Neural cell (in vitro differentiated cells): ENCODE measurements at regions not wholly inside any gene's neighbourhood (a gene's known extent, or its start where the extent isn't known, plus 50 kb on each side); places are given as distances from the start of the nearest gene placed in this dataset.

Experiments used
- H2AFZ ChIP-seq: fragments of 200-600, 300-800 bp; sonication (generic), shearing (Covaris generic); 2 replicates; pipeline ENCODE4 v1.6.0; 2014; ENCODE audit warnings: low read depth, mild to moderate bottlenecking, antibody characterized with exemption, low read length, moderate library complexity
- H3F3A ChIP-seq: fragments of 200-600 bp; shearing (Covaris generic); 2 replicates; pipeline ENCODE4 v1.6.1; 2016; ENCODE audit warnings: mild to moderate bottlenecking, moderate library complexity, mixed read lengths, antibody characterized with exemption, low read length; ENCODE audit not compliant: insufficient read depth, poor library complexity, severe bottlenecking
- H3K27ac ChIP-seq: fragments of 200-600, 300-800 bp; sonication (generic), shearing (Covaris generic); 2 replicates; pipeline ENCODE4 v1.5.1; 2014; ENCODE audit warnings: mild to moderate bottlenecking, low read length, moderate library complexity
- H3K27me3 ChIP-seq: fragments of 300-800, 200-600 bp; sonication (generic), shearing (Covaris generic); 2 replicates; pipeline ENCODE4 v1.6.0; 2014; ENCODE audit warnings: mild to moderate bottlenecking, low read depth, low read length, moderate library complexity; ENCODE audit not compliant: insufficient read depth
- H3K36me3 ChIP-seq: fragments of 300-800, 200-600 bp; sonication (generic), shearing (Covaris generic); 2 replicates; pipeline ENCODE4 v1.5.1; 2014; ENCODE audit warnings: mild to moderate bottlenecking, antibody characterized with exemption, low read length, moderate library complexity; ENCODE audit not compliant: insufficient read depth
- H3K4me2 ChIP-seq: fragments of 300-800, 200-600 bp; sonication (generic), shearing (Covaris generic); 2 replicates; pipeline ENCODE4 v1.6.0; 2014; ENCODE audit warnings: mild to moderate bottlenecking, low read length
- H3K4me3 ChIP-seq: fragments of 300-800, 200-600 bp; sonication (generic), shearing (Covaris generic); 2 replicates; pipeline ENCODE4 v1.5.1; 2014; ENCODE audit warnings: mild to moderate bottlenecking, low read length, moderate library complexity
- H3K79me2 ChIP-seq: fragments of 200-600 bp; shearing (Covaris generic); replicated peaks from 2 replicates; pipeline ENCODE4 v1.6.0; 2014; ENCODE audit warnings: mild to moderate bottlenecking, low read length, moderate library complexity; ENCODE audit not compliant: insufficient read depth
- H3K9ac ChIP-seq: fragments of 300-800, 200-600 bp; sonication (generic), shearing (Covaris generic); 2 replicates; pipeline ENCODE4 v1.6.1; 2016; ENCODE audit warnings: mild to moderate bottlenecking, low read length, mixed read lengths
- H3K9me2 ChIP-seq: fragments of 200-600 bp; shearing (Covaris generic); 2 replicates; pipeline ENCODE4 v1.6.1; 2016; ENCODE audit warnings: mild to moderate bottlenecking, low read length, mixed read lengths; ENCODE audit not compliant: insufficient read depth
- H3K9me3 ChIP-seq: fragments of 200-600, 300-800 bp; sonication (generic), shearing (Covaris generic); 2 replicates; pipeline ENCODE4 v1.6.1; 2016; ENCODE audit warnings: mild to moderate bottlenecking, mixed run types, low read length, moderate library complexity, mixed read lengths
- H4K20me1 ChIP-seq: fragments of 200-600 bp; shearing (Covaris generic); 2 replicates; pipeline ENCODE4 v1.6.1; 2016; ENCODE audit warnings: mild to moderate bottlenecking, mixed run types; ENCODE audit not compliant: insufficient read depth
- CTCF ChIP-seq: fragments of 450-650 bp; IDR thresholded peaks from 2 replicates; pipeline ENCODE4 v1.5.1; 2014; ENCODE audit warnings: antibody characterized with exemption, mild to moderate bottlenecking, moderate library complexity; ENCODE audit not compliant: poor library complexity, severe bottlenecking
- EP300 ChIP-seq: fragments of 450-650 bp; conservative IDR thresholded peaks from 2 replicates; pipeline ENCODE4 v1.6.1; 2014; ENCODE audit warnings: antibody characterized with exemption, mild to moderate bottlenecking, moderate library complexity; ENCODE audit not compliant: poor library complexity, severe bottlenecking
- EZH2 ChIP-seq: fragments of 200-600, 300-800 bp; shearing (Covaris generic), sonication (generic); IDR thresholded peaks from 2 replicates; pipeline ENCODE4 v1.6.1; 2014; ENCODE audit warnings: antibody characterized with exemption, low read length, borderline replicate concordance, mild to moderate bottlenecking; ENCODE audit not compliant: insufficient read depth, poor library complexity, severe bottlenecking
- MXI1 ChIP-seq: fragments of 450-650 bp; conservative IDR thresholded peaks from 2 replicates; pipeline ENCODE4 v1.6.1; 2014; ENCODE audit warnings: antibody characterized with exemption, mild to moderate bottlenecking; ENCODE audit not compliant: poor library complexity, severe bottlenecking
- POLR2AphosphoS5 ChIP-seq: IDR thresholded peaks from 2 replicates; pipeline ENCODE4 v1.6.1; 2012
- RAD21 ChIP-seq: fragments of 450-650 bp; conservative IDR thresholded peaks from 2 replicates; pipeline ENCODE4 v1.6.1; 2014; ENCODE audit warnings: antibody characterized with exemption, mild to moderate bottlenecking, moderate library complexity
- REST ChIP-seq: IDR thresholded peaks from 2 replicates; pipeline ENCODE4 v1.6.1; 2012; ENCODE audit warnings: borderline replicate concordance
- SMC3 ChIP-seq: fragments of 450-650 bp; conservative IDR thresholded peaks from 2 replicates; pipeline ENCODE4 v1.6.1; 2014; ENCODE audit warnings: antibody characterized with exemption, mild to moderate bottlenecking, moderate library complexity; ENCODE audit not compliant: poor library complexity
- TAF1 ChIP-seq: IDR thresholded peaks from 2 replicates; pipeline ENCODE4 v1.6.1; 2012; ENCODE audit warnings: low read depth

DNA sequence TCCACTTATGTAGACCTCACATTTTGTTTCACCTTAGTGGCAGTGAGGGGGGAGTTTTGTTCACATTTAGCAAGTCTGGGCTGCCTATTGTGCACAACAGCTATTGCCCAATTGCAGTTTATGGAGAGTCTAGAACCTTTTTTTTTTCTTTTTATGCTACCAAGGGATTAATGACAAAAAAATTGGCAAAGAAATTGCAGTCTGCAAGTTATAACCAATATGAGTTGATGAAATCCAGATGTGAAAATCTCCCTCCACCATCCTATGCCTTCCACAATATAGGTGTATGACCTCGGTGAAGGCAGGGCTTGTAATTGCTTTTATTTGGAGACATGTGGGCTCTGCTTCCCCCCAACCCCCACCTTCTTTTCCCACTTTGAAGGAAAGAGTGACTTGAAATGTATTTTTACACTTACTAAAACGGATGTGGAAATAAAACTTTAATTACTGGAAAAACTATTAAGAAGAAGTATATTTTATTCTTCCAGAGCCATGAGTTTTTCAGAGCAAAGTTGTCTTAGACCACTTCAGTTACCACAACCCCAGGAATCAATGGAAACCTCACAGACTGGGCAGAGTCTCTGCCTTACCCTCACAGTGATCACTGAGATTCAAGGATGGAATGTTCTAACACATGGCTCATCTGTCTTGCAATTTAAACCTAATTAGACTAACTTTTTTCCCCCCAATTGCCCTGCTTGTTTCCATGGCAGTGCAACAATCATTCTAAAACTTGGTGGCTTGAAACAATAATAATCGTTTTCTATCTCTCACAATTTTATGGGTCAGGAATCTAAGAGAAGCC, 120.8 kb upstream of the SLC5A12 start:
- Histone ChIP-seq H3K4me2 (no peak overlapping the region), H3K79me2 (no peaks in the 10 kb centered on the region), H3K27ac (no peak overlapping the region), H4K20me1 (no peaks in the 10 kb centered on the region), H3K36me3 (no peaks in the 10 kb centered on the region), H3K9ac (no peak overlapping the region), H3K9me3 (no peaks in the 10 kb centered on the region), H2AFZ (no peak overlapping the region), H3K4me3 (no peak overlapping the region), H3K27me3 (no peaks in the 10 kb centered on the region), H3K9me2 (no peaks in the 10 kb centered on the region), H3F3A (no peaks in the 10 kb centered on the region)
- TF ChIP-seq POLR2AphosphoS5 = no peak
- no peak for TF ChIP-seq TAF1
- TF ChIP-seq EP300 = no peak
- TF ChIP-seq MXI1 = no peak
- no peak for TF ChIP-seq RAD21
- TF ChIP-seq REST = no peak
- TF ChIP-seq CTCF = no peak
- no peak for TF ChIP-seq SMC3
- TF ChIP-seq EZH2 = no peak

DNA sequence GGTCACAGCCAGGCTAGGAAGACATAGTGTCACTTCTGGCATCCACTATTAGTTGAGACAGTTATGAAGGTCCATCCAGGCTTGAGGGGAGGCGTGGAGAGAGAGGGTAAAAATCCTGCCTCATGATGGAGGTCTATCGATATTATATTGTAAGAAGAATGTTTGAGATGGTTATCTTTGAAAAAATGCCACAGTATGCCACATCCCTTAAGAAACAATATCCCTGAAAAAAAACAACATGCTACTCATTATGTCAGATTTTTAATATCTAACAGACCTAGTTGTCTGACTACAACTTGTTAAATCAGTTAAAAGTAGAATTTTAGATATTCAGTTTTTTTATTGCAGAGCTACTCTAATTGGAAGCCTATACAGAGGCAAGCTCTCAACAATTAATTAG, 121.7 kb upstream of the SLC5A12 start:
- Histone ChIP-seq H3K9me2 (no peaks in the 10 kb centered on the region), H3K4me3 (no peak overlapping the region), H3K79me2 (no peaks in the 10 kb centered on the region), H3K9ac (no peak overlapping the region), H2AFZ (no peak overlapping the region), H3K36me3 (no peaks in the 10 kb centered on the region), H3F3A (no peaks in the 10 kb centered on the region), H4K20me1 (no peaks in the 10 kb centered on the region), H3K4me2 (no peak overlapping the region), H3K9me3 (no peaks in the 10 kb centered on the region), H3K27me3 (no peaks in the 10 kb centered on the region), H3K27ac (no peak overlapping the region)
- no peak for TF ChIP-seq SMC3
- no peak for TF ChIP-seq EP300
- TF ChIP-seq TAF1 = no peak
- no peak for TF ChIP-seq POLR2AphosphoS5
- TF ChIP-seq MXI1 = no peak
- TF ChIP-seq RAD21 = no peak
- TF ChIP-seq EZH2 = no peak
- TF ChIP-seq CTCF = no peak
- no peak for TF ChIP-seq REST
